GM21423 (cell line): ENCODE measurements at regions not wholly inside any gene's neighbourhood (a gene's known extent, or its start where the extent isn't known, plus 50 kb on each side); places are given as distances from the start of the nearest gene placed in this dataset.

ENCODE experiments used
- ATAC-seq: cut with Tn5 transposase; IDR thresholded peaks from one replicate; pipeline ENCODE4 v1.9.1; 2021; ENCODE audit warnings: mild to moderate bottlenecking, moderate library complexity; ENCODE audit not compliant: unreplicated experiment

DNA sequence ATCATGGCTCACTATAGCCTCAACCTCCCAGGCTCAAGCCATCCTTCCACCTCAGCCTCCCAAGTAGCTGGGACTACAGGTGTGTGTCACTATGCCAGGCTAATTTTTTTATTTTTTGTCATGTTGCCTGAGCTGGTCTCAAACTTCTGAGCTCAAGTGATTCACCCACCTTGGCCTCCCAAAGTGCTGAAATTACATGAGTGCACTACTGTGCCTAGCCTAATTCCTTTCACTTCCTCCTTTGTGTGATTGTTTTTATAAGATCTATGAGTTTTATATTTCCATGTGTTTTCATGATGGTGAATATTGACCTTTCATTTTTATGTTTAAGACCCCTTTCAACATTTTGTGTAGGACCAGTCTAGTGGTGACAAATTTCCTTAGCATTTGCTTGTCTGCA, 55.2 kb upstream of the IL12B start:
- no peak for ATAC-seq

DNA sequence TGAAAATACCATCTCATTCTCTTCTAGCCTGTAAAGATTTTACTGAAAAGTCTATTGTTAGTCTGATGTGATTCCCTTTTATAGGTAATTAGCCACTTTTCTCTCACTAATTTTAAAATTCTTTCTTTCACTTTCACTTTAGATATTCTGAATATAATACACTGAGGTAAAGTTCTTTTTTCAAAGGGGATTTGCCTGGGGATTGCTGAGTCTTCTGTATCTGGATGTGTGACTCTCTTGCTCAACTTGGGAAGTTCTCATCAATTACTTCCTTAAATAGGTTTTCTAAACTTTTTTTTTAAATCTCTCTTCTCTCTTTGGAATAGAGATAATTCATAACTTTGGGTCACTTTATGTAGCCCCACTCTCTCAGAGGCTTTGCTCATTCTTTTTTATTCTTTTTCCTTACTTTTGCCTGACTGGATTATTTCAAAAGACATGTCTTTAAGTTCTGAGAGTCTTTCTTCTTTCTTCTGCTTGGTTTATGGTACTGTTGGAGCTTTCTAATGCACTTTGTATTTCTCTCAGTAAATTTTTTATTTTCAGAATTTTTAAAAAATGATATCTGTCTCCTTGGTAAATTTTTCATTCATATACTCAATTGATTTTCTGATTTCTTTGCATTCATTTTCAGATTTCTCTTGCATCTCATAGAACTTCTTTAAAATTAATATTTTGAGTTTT, 55.9 kb upstream of the IL12B start:
- ATAC-seq = no peak

DNA sequence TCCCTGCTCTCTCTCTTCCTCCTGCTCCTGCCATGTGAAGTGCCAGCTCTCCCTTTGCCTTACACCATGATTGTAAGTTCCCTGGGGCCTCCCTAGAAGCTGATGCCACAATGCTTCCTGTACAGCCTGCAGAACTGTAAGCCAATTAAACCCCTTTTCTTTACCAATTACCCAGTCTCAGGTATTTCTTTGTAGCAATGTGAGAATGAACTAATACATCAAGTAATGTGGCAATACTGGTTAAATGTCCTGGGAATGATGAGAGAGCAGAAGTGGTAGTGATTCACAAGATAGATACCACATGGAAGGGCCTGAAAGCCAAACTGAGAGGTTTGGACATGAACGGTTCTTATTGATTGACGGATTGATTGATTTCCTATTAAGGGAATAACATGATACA, 62.6 kb upstream of the IL12B start:
- ATAC-seq = no peak

DNA sequence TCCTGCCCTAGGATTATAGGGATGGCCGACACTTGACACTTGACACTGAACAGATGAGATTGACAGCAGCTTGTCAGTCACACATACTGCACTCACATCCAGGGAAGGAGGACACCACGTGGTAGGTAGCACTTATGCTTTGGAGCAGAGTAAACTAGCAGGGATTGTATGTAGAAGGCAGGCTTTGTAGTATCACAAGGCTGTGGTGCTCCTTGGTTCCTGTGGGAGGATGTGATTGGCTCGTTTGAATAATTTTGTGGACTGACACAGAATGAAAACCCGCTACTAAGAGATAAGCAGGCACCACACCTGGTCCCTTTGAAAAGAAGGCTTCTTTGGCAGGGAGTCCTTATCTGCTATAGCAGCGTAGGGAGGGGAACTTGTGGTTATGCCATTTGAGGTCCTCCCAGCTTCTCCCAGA, 63.6 kb upstream of the IL12B start:
- ATAC-seq = no peak

DNA sequence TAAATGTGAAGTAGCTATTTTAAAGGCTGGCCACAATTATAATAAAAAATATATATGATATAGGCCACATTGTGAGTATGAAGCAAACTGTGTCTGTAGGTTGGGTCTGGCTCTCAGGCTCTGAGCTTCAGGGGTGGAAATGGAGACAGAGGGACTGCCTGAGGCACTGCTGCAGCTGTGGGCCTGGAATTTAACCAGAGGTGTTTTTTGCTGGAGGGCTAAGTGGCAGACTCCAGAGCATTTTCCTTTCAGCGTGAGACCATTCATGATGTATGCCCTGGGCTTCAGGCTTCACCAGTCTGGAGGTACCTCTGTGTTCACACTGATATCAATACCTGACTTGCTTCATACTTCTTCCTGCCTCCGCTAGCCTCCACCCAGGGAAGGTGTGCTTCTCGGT, 64.9 kb upstream of the IL12B start:
- no peak for ATAC-seq

DNA sequence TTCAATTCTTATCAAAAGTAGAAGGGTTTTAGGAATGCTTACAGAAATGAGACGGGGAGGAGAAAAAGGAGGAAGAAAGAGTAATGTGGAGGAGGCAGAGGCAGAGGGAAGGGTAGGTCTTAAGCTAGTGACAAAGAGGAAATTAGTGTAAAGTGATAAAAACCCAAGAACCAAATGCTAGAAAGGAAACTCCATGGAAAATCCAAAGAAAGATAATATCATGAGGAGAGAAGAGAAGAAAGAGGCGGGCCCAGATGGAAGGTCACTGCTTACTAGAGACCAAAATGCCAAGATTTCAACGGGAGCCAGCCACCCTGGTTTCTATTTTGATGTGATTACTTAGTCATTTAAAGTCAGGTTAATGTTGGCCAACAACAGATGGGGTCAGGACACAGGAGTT, 68.6 kb upstream of the IL12B start:
- ATAC-seq = no peak

DNA sequence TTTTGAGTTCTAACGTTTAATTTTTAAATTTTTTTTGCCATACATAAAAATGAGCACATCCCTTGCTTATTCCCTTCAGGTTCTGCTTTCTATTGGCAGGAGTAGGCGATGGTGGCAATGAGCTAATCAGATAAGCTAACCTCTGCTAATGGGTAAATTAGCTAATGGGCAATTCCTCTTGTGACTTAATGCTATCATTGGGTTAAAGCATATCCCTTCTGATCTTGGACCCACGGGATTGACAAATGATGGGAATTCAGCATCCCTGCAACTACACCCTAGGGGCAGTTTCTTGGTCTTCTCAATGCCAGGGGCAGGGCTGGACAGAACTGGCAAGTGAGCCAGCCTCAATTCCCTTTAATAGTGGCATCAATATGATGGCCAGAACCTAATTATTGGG, 70.2 kb upstream of the IL12B start:
- no peak for ATAC-seq

DNA sequence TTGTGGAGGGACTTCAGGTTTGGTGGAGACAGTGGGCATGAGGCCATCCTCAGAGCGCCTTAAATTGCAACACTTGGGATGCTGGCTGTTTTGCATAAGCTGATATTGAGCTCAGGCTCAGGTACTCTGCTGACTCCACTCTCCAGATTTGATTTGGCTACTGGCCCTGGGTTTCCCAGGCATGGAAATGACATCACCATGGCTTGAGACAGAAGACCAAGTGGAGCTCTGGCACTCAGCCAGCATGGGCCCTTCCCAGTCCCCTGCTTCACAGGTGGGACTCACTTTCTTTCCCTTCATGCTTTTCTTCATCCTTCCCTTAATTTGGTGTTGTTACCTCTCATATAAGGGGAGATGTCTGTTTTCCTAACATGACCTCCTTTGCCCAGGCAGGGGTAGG, 72.0 kb upstream of the IL12B start:
- ATAC-seq = no peak

DNA sequence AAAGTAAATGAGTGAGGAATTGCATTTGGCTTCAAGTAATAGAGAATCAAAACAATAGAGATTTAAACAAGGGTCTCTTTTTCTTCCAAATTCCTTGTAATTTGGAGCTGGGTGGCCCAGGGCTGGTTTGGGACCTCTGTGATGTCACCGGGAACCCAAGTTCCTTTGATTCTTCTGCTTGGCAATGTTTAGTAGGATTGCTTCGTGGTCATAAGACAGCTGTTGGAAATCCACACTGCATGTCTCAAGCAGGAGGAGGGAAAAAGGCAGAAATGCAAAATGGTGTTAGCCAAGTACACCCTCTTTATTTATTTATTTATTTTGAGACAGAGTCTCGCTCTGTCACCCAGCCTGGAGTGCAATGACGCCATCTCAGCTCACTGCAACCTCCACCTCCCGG, 72.6 kb upstream of the IL12B start:
- no peak for ATAC-seq

DNA sequence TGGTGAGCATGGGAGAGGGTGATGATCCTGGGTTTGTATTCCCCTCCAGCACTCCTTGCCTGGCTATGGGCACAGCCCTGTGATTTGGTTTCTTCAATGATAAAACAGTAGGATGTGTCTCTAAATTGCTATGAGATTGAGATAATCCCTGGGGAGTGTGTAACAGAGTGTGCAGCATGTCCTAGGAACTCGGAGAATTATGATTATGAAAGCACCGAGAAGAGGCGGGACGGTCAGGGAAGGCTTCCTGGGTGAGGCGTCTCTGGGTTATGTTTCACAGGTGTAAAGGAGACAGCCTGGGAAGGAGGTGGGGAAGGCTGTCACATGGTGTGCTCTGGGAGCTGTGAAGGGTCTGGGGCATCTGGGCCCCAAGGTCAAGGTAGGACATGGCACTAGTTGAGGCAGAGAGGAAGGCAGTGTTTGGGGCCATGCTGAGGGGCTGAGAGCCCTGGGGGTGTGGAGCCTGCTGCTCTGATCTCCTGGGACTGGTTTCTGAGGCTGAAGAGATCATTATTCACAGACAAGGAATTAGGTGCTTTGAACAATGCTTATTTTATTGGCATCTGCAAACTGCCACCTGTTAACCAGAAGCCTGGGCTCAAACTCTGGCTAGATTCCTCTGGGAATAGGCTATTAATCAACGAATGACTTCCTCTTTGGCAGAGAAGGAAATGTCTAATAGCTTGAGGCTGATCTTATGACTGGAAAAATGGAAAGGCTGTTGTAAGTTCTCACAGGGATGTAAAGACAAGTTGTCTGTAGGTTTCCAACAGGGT, 73.8 kb upstream of the IL12B start:
- ATAC-seq = no peak

DNA sequence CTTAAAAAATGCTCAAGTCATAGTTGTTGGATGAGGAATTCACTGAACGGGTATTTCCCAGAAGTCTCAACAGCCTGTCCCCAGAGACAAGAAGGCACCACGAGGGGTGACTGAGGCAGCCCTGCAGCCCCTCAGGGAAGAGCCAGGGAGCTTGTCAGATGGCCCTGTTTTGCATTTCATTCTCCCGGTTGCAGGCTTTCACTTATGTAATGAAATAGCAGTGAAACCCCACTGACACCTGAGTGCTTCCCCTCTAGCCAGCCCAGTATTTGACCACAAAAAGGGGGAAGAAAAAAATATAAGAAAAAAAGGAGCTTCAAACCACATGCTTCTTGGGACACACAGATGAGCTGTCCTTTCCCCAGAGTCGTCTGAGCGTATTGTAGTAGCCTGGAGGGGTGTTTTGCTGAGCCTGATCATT, 75.3 kb upstream of the IL12B start:
- peak; percentile 57 for ATAC-seq

DNA sequence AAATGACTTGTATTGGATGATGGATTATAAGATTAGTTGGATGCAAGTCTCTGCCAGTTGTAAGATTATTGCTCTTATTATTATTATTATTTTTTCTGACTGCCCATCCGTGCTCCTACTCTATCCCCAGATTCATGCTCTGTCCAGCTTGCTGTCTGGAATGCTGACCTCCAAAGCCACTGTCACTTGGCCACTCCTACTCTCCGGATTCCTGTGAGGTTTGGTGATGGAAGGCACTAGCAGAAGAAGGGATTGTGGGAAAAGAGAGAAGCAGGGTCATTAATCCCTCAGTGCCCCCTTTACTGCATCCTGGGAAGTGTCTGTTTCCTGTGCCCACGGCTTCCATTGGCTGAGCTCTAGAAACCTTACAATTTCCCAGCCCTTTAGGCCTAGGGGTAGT, 76.3 kb upstream of the IL12B start:
- ATAC-seq = no peak

DNA sequence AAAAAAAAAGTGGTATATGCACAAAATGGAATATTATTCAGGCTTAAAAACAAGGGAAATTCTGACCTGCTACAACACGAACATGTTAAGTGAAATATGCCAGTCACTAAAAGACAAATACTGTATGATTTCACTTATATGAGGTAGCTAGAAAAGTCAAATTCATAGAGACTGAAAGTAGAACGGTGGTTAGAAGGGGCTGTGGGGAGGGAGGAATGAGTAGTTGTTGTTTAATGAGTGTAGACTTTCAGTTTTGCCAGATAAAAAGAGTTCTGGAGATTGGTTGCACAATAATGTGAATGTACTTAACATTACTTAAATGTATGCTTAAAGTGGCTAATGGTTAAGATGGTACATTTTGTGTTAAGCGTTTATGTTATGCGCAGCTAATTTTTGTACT, 79.5 kb upstream of the IL12B start:
- peak; percentile 51 for ATAC-seq

DNA sequence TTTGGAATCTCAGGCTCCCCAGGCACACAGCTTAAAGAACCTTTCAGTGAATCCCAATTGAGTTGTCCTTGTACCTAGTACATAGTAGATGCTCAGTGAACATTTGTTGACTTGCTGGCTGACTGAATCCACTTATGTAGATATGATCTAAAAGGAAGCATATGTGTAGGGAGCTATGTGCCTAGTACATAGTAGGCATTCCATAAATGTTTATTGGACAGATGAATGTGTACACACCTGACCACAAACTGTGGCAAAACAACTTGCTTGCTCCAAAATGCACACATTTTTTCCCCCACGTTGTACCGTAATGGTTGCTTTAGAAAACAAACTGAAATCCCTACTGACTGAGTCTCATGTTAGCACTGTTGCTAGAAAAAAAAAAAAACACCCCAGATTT, 80.2 kb upstream of the IL12B start:
- no peak for ATAC-seq

DNA sequence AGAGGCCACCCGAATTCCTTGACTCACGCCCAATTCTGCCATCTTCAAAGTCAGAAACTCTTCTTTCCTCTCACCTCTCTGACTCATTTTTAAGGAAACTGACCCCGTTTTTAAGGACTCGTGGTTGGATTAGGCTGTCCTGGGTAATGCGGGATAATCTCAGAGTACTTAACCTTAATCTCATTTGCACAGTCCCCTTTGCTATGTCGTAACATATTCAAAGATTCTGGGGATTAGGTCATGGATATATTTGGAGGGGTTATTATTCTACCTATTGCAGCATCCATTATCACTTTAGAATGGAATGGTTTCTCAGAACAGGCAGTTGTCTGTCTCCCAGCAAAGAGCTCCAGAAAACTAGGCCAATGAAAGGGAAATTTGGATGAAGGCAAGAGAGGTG, 80.8 kb upstream of the IL12B start:
- no peak for ATAC-seq

DNA sequence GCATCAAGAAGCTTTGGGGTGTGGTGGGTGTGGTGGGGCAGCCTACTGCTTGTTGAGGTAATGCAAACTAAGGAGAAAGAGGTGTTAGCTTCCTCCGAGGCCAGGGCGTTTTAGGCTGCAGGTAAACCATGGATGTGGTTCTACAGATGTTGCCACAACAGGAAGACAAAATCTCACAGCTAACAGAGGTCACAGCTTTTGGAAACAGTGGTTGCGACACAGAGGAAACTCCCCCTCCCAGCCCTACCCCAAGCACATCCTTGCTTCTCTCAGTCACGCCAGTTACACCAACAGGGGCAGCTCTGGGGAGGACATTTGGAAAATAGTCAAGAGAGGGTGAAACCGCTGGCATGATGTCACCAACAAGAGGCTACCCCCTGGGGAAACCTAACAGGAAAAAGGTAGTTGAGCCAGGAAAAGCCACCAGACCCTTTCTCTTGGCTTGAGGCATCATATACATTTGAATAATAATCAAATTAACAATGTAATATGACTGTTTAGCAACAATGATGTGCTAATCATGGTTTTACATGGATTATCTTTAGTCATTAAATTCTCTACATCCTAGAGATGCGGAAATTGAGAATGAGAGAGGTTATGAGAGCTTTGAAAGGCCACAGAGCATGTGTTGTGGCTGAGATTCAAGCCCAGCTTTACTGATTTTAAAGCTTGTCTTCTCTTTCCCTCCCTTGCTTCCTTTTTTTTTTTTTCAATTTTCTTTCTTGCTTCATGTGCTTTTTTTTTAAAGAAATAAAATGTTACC, 82.2 kb upstream of the IL12B start:
- ATAC-seq = peak; percentile 73

DNA sequence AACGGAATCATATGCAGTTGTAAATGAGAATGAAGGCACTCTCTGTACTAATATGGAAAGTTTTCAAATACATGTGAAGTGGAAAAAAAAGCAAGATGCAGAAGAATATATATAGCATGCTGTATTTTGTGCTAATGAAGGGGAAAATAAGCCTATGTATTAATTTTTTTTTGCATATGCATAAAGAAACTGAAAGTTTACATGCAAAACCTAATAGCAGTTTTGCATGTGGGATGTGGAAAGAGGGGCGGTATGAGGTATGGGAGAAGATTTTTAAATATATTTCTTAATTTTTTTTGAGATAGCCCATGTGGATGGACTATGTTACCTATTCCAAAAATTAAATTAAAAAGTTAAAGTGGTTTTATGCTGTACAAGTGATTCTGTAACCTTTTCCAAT, 83.7 kb upstream of the IL12B start:
- ATAC-seq = no peak

DNA sequence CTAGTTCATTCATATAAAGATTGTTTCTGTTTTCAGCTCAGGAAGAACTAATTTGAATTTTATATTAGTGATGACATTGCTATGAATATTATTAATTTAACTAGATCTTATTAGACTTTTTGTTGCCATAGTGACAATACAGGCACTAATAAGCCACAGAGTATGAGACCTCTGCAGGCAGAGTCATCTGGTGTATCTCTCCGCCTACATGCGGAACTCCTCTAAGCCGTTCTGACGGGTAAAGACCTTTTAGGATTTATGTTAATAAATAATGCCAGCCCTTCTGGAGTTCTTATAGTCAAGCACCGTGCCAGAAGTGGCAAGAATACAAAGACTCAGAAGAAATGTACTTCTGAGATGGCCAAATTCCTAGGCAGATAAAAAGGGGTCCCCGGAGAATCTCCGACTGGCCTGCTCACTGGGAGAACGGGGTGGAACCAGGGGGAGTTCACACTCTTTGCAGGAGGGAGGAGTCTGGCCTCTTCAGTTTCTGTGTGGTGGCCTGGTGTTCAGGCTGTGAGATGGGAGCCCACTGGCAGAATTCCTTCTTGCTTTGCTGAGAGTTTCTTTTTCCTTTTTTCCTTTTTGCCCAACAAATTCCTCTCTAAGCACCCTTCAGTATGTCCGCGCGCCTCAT, 85.1 kb upstream of the IL12B start:
- ATAC-seq = no peak

DNA sequence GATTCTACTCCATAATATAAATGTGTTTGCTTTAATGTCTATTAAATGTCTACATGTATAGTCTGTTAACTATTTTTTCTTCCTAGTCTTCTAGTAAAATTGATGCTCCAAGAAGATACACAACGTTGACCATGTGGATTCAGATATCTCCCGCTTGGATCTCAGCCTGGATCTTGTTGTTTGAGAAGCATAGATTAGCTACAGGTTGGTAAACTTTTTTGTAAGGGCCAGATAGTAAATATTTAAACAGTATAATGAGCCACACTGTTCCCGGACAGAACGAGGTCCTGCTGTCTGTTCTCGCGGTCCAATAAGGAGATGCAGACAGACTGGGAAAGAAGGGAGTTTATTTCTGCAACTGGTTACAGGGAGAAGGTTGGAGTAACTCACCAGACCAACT, 86.2 kb upstream of the IL12B start:
- no peak for ATAC-seq

DNA sequence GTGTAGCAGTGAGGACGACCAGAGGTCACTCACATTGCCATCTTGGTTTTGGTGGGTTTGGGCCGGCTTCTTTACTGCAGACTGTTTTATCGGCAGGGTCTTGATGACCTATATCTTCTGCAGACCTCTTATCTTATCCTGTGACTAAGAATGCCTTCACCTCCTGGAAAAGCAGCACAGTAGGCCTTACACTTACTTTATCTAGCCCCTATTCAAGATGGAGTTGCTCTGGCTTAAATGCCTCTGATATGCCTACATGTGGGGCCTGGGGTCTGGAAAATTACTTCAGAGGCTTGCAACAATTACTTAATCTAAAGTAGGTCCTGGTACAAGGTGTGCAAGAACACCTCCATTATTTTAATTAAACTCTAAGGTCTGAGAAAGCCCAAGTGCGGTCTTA, 86.9 kb upstream of the IL12B start:
- ATAC-seq = no peak

DNA sequence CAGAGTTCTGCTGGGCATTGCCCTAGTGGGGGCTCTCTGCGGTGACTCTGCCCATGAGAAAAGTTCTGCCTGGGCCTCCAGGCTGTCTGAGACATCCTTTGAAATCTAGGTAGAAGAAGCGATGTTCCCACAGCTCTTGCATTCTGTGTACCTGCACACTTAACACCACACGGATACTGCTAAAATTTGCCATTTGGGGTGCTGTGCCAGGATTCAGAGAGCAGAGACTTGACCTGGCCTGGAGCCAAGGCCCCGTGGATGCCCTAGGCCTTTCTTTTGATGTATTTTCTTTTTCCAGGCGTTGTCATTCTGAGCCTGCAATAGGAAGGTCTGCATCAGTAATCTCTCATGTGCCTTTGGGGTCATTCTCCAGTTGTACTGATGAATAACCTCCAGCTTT, 89.3 kb upstream of the IL12B start:
- no peak for ATAC-seq

DNA sequence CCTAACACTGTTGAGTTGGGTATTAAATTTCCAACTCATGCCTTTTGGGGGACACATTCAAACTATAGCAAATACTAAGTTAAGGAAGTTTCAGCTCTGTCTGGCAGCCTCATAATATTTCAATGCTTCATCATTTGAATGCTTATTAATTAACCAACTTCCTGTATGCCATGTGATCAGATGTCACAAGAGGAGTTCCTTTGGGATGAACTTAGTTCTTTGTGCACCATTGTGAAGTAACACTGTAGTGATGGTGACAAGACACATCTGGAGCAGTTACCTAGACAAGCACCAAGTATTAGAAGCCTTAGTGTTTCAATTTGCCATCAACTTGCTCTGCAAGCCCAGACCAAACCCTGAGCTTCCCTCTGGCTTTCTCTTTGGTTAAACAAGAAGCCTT, 90.7 kb upstream of the IL12B start:
- ATAC-seq = no peak
